Esophagus muscularis mucosa (tissue), 4 donors: ENCODE measurements at regions not wholly inside any gene's neighbourhood (a gene's known extent, or its start where the extent isn't known, plus 50 kb on each side); places are given as distances from the start of the nearest gene placed in this dataset.

Experiments
- EP300 ChIP-seq: sonication (generic); formaldehyde crosslinking; IDR thresholded peaks from one replicate; pipeline ENCODE4 v1.6.1; 2017; ENCODE audit warnings: antibody characterized with exemption
- POLR2AphosphoS5 ChIP-seq, 2 donors: sonication (generic); formaldehyde crosslinking; IDR thresholded peaks; one replicate each; pipeline ENCODE4 v1.6.1; 2017; ENCODE audit warnings: antibody characterized with exemption in 2 of 2
- TF ChIP-seq, protein P1 (sequence below), 3 experiments: fragments of 200-600 bp in 2 of 3; fragments of 450-650 bp in 1 of 3; sonication (generic) in 2 of 3; IDR thresholded peaks; one replicate each; pipeline ENCODE4 v1.5.1; 2017 to 2019; ENCODE audit warnings: antibody characterized with exemption in 3 of 3, mild to moderate bottlenecking in 2 of 3, moderate library complexity in 1 of 3

DNA sequence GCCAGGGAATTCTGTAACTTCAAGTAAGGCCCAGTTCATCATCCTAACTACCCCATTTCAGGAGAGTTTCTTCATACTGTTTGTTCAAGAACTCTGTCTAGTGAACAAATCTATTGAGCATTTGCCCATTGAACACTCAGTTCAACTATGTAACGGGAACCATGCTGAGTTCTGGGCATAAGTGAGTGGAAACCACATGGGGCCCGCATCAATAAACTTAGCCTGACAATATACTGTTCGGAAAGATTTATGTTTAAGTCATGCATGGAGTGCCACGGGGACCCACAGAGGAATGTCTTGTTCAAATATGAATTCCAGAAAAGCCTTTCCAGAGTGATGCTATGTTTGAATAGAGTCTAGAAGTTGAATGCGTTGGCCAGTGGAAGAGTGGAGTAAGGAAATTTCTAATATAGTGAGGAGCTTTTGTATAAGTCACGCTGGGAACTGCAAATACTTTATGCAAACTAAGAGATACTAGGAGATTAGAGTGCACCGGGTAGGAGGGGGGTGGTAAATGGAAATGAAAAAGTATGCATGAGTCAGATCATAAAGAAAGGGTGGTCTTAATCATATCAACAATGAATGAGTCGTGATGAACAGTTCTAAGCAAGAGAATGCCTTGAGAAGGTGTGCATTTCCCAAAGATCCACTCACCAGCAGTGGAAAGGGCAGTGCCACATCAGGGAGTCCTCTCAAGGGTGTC lies 279.8 kb downstream of the VPS13C start:
- TF ChIP-seq, protein P1, sequence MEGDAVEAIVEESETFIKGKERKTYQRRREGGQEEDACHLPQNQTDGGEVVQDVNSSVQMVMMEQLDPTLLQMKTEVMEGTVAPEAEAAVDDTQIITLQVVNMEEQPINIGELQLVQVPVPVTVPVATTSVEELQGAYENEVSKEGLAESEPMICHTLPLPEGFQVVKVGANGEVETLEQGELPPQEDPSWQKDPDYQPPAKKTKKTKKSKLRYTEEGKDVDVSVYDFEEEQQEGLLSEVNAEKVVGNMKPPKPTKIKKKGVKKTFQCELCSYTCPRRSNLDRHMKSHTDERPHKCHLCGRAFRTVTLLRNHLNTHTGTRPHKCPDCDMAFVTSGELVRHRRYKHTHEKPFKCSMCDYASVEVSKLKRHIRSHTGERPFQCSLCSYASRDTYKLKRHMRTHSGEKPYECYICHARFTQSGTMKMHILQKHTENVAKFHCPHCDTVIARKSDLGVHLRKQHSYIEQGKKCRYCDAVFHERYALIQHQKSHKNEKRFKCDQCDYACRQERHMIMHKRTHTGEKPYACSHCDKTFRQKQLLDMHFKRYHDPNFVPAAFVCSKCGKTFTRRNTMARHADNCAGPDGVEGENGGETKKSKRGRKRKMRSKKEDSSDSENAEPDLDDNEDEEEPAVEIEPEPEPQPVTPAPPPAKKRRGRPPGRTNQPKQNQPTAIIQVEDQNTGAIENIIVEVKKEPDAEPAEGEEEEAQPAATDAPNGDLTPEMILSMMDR (IDR thresholded peaks at IDR 0.05) = no peak
- TF ChIP-seq EP300 (no peak), POLR2AphosphoS5 (IDR thresholded peaks at IDR 0.05) (no peak)
